K562 (cell line): ENCODE measurements at regions not wholly inside any gene's neighbourhood (a gene's known extent, or its start where the extent isn't known, plus 50 kb on each side); places are given as distances from the start of the nearest gene placed in this dataset.

Experiments
- ATAC-seq: fragments of 200-7000 bp; cut with Tn5 transposase; 3 replicates; pipeline ENCODE4 v1.9.1; 2020; ENCODE audit warnings: moderate library complexity
- BruUV-seq: library from RNA; stranded (reverse); fragments of 400-500 nt; replicated peaks from 2 replicates; lab custom pipeline; 2021; lab: Mats Ljungman, UMichigan
- CTCF ChIA-PET: fragments of 300-600 bp; formaldehyde crosslinking; extraction: SDS; loops from one replicate; lab custom pipeline; 2021; ENCODE audit warnings: low intra/inter-chr PET ratio; lab: Yijun Ruan, JAX
- POLR2A ChIA-PET: fragments of 300-600, 350-650 bp; sonication (Branson Sonifier 250); formaldehyde crosslinking; extraction: SDS; loops from one replicate; lab custom pipeline; 2021; ENCODE audit warnings: antibody characterized with exemption, inconsistent platforms; lab: Yijun Ruan, JAX
- DNase-seq, 4 experiments: peaks; one replicate each; pipeline versions ENCODE4 v3.0.0 to v3.0.0-alpha.2; 2011 to 2018; ENCODE audit warnings: low spot score in 3 of 4, mixed read lengths in 3 of 4; ENCODE audit errors: extremely low read depth in 1 of 4
- FAIRE-seq: peaks from 2 replicates; lab custom pipeline; 2011; peaks lifted over from hg19 to GRCh38; lab: Jason Lieb, UNC
- H2AFZ ChIP-seq: 2 replicates; pipeline ENCODE4 v1.6.0; 2011; ENCODE audit warnings: low read depth, low read length, control low read depth, inconsistent platforms
- H3K27ac ChIP-seq: fragments of 200-600 bp; 3 replicates; pipeline ENCODE4 v1.8.0; 2011; ENCODE audit warnings: low read depth, mild to moderate bottlenecking, control low read depth, inconsistent platforms, low read length, moderate library complexity, mixed read lengths; ENCODE audit errors: extremely low read depth
- H3K27me3 ChIP-seq, 2 experiments: fragments of 300-600 bp in 1 of 2; 2 replicates in 1 of 2; 3 replicates in 1 of 2; pipeline versions ENCODE4 v1.6.0 to v1.8.0; 2011; ENCODE audit warnings: inconsistent platforms in 2 of 2, low read length in 2 of 2, mild to moderate bottlenecking in 1 of 2, mixed read lengths in 1 of 2, moderate library complexity in 1 of 2; ENCODE audit not compliant: control insufficient read depth in 2 of 2, insufficient read depth in 2 of 2
- H3K36me3 ChIP-seq: fragments of 300-600 bp; 3 replicates; pipeline ENCODE4 v1.8.0; 2011; ENCODE audit warnings: mild to moderate bottlenecking, low read length, inconsistent platforms; ENCODE audit not compliant: control insufficient read depth, insufficient read depth
- H3K4me1 ChIP-seq, 2 experiments: fragments of 200-600 bp in 1 of 2; replicated peaks in 1 of 2; 2 replicates in 1 of 2; 3 replicates in 1 of 2; pipeline versions ENCODE4 v1.5.1 to v1.8.0; 2011; ENCODE audit warnings: inconsistent platforms in 2 of 2, low read length in 2 of 2, mild to moderate bottlenecking in 1 of 2, mixed read lengths in 1 of 2, moderate library complexity in 1 of 2; ENCODE audit not compliant: control insufficient read depth in 2 of 2, insufficient read depth in 2 of 2
- H3K4me2 ChIP-seq: 2 replicates; pipeline ENCODE4 v1.6.1; 2011; ENCODE audit warnings: low read length, control low read depth, inconsistent platforms, mixed read lengths; ENCODE audit not compliant: insufficient read depth
- H3K4me3 ChIP-seq: fragments of 200-600 bp; sonication (generic), shearing (Covaris generic); 2 replicates; pipeline ENCODE4 v1.5.1; 2016; ENCODE audit warnings: control low read depth, inconsistent platforms
- H3K79me2 ChIP-seq: fragments of 200-600 bp; 3 replicates; pipeline ENCODE4 v1.8.0; 2011; ENCODE audit warnings: low read length, inconsistent platforms; ENCODE audit not compliant: control insufficient read depth, insufficient read depth
- H3K9ac ChIP-seq, 2 experiments: 2 replicates each; pipeline versions ENCODE4 v1.6.0 to v1.6.1; 2011; ENCODE audit warnings: low read depth in 2 of 2, low read length in 2 of 2, control low read depth in 1 of 2, inconsistent platforms in 1 of 2, mild to moderate bottlenecking in 1 of 2, mixed read lengths in 1 of 2; ENCODE audit not compliant: insufficient read depth in 1 of 2
- H3K9me1 ChIP-seq: one replicate; pipeline ENCODE4 v1.6.0; 2011; ENCODE audit warnings: inconsistent platforms, mild to moderate bottlenecking, low read length, moderate library complexity; ENCODE audit not compliant: control insufficient read depth, insufficient read depth
- H3K9me3 ChIP-seq: replicated peaks from 2 replicates; pipeline ENCODE4 v1.5.1; 2011; ENCODE audit warnings: low read depth, low read length, inconsistent platforms; ENCODE audit not compliant: control insufficient read depth, insufficient read depth
- H4K20me1 ChIP-seq: replicated peaks from 2 replicates; pipeline ENCODE4 v1.6.1; 2011; ENCODE audit warnings: low read length, inconsistent platforms, mixed read lengths; ENCODE audit not compliant: control insufficient read depth, insufficient read depth
- ATF2 ChIP-seq: sonication (generic); formaldehyde crosslinking; IDR thresholded peaks from 2 replicates; pipeline ENCODE4 v1.8.1; 2022; ENCODE audit warnings: missing genetic modification reagents
- BRD4 ChIP-seq: fragments of 200-600 bp; sonication (generic); IDR thresholded peaks from 2 replicates; pipeline ENCODE4 v1.6.1; 2017; ENCODE audit warnings: inconsistent platforms
- CAMTA2 ChIP-seq: fragments of 250-450 bp; sonication (Bioruptor Pico); conservative IDR thresholded peaks from 2 replicates; pipeline ENCODE4 v1.5.1; 2022
- CBX3 ChIP-seq, 2 experiments: IDR thresholded peaks; 1 replicate in 1 of 2; 2 replicates in 1 of 2; pipeline ENCODE4 v1.6.1; 2012; ENCODE audit warnings: inconsistent platforms in 2 of 2, low read length in 2 of 2, borderline replicate concordance in 1 of 2, control low read depth in 1 of 2
- FOXJ2 ChIP-seq: fragments of 200-800 bp; sonication (Bioruptor generic); IDR thresholded peaks from 2 replicates; pipeline ENCODE4 v1.6.1; 2016; ENCODE audit warnings: missing genetic modification characterization, missing compliant biosample characterization
- GATAD2B ChIP-seq: fragments of 450-650 bp; IDR thresholded peaks from 2 replicates; pipeline ENCODE4 v1.6.1; 2017; ENCODE audit warnings: mild to moderate bottlenecking, borderline replicate concordance
- MXI1 ChIP-seq: IDR thresholded peaks from 2 replicates; pipeline ENCODE4 v1.6.1; 2011; ENCODE audit warnings: low read depth, mild to moderate bottlenecking, improper control_type of control experiment, low read length
- MYBL2 ChIP-seq, 2 experiments: fragments of 450-650 bp in 1 of 2; sonication (generic) in 1 of 2; formaldehyde crosslinking in 1 of 2; IDR thresholded peaks; 2 replicates each; pipeline versions ENCODE4 v1.6.1 to v1.8.1; 2017 to 2022; ENCODE audit warnings: borderline replicate concordance in 1 of 2, inconsistent platforms in 1 of 2, low read depth in 1 of 2, mild to moderate bottlenecking in 1 of 2, missing genetic modification reagents in 1 of 2, moderate library complexity in 1 of 2
- SMARCA5 ChIP-seq: fragments of 450-650 bp; IDR thresholded peaks from 2 replicates; pipeline ENCODE4 v1.6.1; 2016
- ZNF449 ChIP-seq: fragments of 250-450 bp; sonication (Bioruptor Pico); IDR thresholded peaks from 2 replicates; pipeline ENCODE4 v1.8.0; 2022; ENCODE audit warnings: moderate library complexity, mild to moderate bottlenecking, inconsistent platforms
- WGBS: fragments of 100-300 bp; shearing (Covaris generic); methylation state at CpG from one replicate; pipeline ENCODE4 v1.1.6; 2016; ENCODE audit warnings: low coverage, mixed read lengths; ENCODE audit not compliant: insufficient coverage; ENCODE audit errors: missing lambda C conversion rate; 5-methylcytosine and 5-hydroxymethylcytosine counted together
- in situ Hi-C: fragments of 300-500 bp; cut with MboI; formaldehyde crosslinking; loops from 4 replicates; pipeline ENCODE4 v1.15.0; 2018; ENCODE audit warnings: inconsistent platforms, mixed read lengths
- intact Hi-C: fragments of 100-400 bp; cut with micrococcal nuclease; formaldehyde crosslinking; loops from 2 replicates; pipeline ENCODE4 v1.14.2; 2022

GRCh38 chr12:86834217-86834616 lies 578.0 kb upstream of the MGAT4C start (continued):
- no peak for TF ChIP-seq CBX3 (IDR thresholded peaks at IDR 0.05; ENCODE audit: borderline replicate concordance in 1 of 2, low read length in 2 of 2)
- no peak for TF ChIP-seq ZNF449 (CRISPR knock-in tag)
- no peak for TF ChIP-seq GATAD2B

- no peak for TF ChIP-seq BRD4
- TF ChIP-seq CAMTA2 = no peak
- TF ChIP-seq SMARCA5 = no peak
- no peak for TF ChIP-seq FOXJ2 (tag)
- no peak for TF ChIP-seq MYBL2 (IDR thresholded peaks at IDR 0.05; ENCODE audit: low read depth)
- no peak for TF ChIP-seq MYBL2 (CRISPR knock-in tag; IDR thresholded peaks at IDR 0.05; ENCODE audit: borderline replicate concordance)
- TF ChIP-seq ATF2 (CRISPR knock-in tag) = no peak
- TF ChIP-seq MXI1 = no peak
- TF ChIP-seq, all 486 proteins: peak for 0
- Histone ChIP-seq H3K4me2 (no peak overlapping the region), H3K9me1 (no peaks in the 10 kb centered on the region), H3K27ac (no peak overlapping the region), H3K27me3 (no peaks in the 10 kb centered on the region), H2AFZ (no peak overlapping the region), H3K79me2 (no peaks in the 10 kb centered on the region), H3K4me3 (no peak overlapping the region), H3K4me1 (no peaks in the 10 kb centered on the region), H3K9me3 (no peaks in the 10 kb centered on the region), H3K9ac (no peak overlapping the region), H3K36me3 (no peaks in the 10 kb centered on the region), H4K20me1 (no peaks in the 10 kb centered on the region)
- no peak for FAIRE-seq
- BruUV-seq = no TSS peak
- CTCF ChIA-PET = no interaction called here
- 0% methylated on average over 2 of the region's 2 CpGs for WGBS
- no peak for DNase-seq
- intact Hi-C loops (no loop called here), in situ Hi-C loops (no loop called here)
- no peak for ATAC-seq
- POLR2A ChIA-PET = no interaction called here
Observed at GRCh38 chr12:86827409-86827808, 571.2 kb upstream of the MGAT4C start.
